ENCODE measurements at regions not wholly inside any gene's neighbourhood (a gene's known extent, or its start where the extent isn't known, plus 50 kb on each side); places are given as distances from the start of the nearest gene placed in this dataset.

DNA sequence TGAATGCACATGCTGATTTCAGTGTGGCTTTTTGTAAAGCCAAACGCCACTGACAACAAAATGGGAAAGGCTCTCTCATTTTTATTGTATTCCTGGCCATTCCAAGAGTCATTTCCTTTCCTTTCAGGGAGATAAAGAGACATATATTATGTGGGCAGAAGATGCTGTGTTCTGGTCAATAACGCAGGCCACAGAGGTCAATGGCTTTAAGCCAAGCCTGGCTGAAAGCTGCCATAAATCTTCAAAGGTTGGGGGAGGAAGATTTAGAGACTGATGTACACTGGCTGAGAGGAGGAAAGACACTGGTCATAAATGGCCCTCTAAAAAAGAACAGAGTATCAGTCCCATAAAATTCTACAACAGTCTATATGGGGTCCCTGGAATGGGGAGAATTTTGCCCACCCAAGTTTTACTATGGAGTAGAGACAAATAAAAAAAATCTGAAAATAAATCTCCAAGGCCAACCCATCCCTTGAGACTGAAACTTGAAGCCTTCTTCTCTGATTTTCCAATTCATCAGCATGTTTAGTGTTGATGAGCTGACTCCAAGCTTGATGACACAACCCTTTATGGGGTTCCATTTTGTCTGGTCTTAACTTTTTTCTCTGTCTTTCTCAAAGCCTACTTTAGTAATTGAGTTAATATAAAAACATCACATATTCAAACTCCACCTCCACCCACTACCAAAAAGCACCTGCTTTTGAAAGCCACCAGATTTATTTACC lies 152.1 kb upstream of the SLC24A2 start:
- no peak for TF ChIP-seq CTCF (IDR thresholded peaks at IDR 0.05; ENCODE audit: low read length)
- no peak for TF ChIP-seq EZH2 (IDR thresholded peaks at IDR 0.05; ENCODE audit: borderline replicate concordance, low read length)
